A673 (cell line): ENCODE measurements at regions not wholly inside any gene's neighbourhood (a gene's known extent, or its start where the extent isn't known, plus 50 kb on each side); places are given as distances from the start of the nearest gene placed in this dataset.

Experiments used
- EZH2 ChIP-seq: fragments of 200-600 bp; sonication (generic); IDR thresholded peaks from 2 replicates; pipeline ENCODE4 v1.6.1; 2017; ENCODE audit warnings: borderline replicate concordance, low read depth, mild to moderate bottlenecking, mixed read lengths, antibody characterized with exemption, low read length; ENCODE audit not compliant: poor library complexity, severe bottlenecking
- TF ChIP-seq, protein P1 (sequence below): fragments of 300-800, 200-600 bp; sonication (generic); conservative IDR thresholded peaks from 2 replicates; pipeline ENCODE4 v1.5.1; 2017; ENCODE audit warnings: low read depth, mild to moderate bottlenecking, antibody characterized with exemption, low read length, moderate library complexity, mixed read lengths

DNA sequence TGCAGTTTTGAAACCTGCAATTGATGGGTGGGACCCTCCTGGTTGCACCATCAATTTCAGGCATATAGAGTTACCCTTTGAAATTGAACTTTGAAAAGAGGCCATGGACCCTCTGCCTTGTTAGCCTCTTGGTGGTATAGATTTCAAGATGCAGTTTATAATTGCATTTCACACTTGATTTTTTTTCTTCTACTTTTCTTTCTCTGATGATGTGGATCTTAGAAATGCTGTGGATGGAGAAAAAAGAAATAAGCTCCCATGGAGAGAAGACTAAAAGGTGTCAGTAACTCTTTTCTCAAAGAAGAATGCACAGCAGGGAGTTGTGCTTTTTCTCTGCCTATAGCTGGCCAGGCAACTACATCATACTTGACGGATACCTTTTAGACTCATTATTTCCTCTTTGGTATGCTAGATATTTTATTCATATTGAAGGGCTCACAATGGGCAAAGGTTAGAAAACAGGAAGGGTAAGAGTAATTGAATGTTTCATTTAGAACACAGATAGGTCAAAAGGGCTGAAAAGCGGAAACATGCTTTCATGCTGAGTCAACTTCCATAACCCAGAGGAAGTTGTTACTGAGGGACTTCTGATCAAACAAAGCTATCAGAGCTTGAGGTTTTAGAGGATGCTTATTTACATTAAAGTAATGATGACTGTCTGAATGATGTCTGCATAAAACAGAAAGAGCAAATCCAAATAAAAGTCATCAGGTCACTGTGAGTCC is 773.2 kb upstream of the LRRN3 start:
- TF ChIP-seq, protein P1, sequence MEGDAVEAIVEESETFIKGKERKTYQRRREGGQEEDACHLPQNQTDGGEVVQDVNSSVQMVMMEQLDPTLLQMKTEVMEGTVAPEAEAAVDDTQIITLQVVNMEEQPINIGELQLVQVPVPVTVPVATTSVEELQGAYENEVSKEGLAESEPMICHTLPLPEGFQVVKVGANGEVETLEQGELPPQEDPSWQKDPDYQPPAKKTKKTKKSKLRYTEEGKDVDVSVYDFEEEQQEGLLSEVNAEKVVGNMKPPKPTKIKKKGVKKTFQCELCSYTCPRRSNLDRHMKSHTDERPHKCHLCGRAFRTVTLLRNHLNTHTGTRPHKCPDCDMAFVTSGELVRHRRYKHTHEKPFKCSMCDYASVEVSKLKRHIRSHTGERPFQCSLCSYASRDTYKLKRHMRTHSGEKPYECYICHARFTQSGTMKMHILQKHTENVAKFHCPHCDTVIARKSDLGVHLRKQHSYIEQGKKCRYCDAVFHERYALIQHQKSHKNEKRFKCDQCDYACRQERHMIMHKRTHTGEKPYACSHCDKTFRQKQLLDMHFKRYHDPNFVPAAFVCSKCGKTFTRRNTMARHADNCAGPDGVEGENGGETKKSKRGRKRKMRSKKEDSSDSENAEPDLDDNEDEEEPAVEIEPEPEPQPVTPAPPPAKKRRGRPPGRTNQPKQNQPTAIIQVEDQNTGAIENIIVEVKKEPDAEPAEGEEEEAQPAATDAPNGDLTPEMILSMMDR = no peak
- no peak for TF ChIP-seq EZH2
